Loucy (cell line): ENCODE measurements at regions not wholly inside any gene's neighbourhood (a gene's known extent, or its start where the extent isn't known, plus 50 kb on each side); places are given as distances from the start of the nearest gene placed in this dataset.
A peak's percentile ranks its signal among the peaks of the same experiment; 100 is the strongest.

ENCODE experiments used
- H2AFZ ChIP-seq: fragments of 200-600 bp; sonication (generic); 2 replicates; pipeline ENCODE4 v1.6.0; 2016; ENCODE audit warnings: antibody characterized with exemption, mild to moderate bottlenecking, low read length, moderate library complexity
- H3F3A ChIP-seq: fragments of 200-600 bp; 2 replicates; pipeline ENCODE4 v1.6.0; 2016; ENCODE audit warnings: antibody characterized with exemption, low read depth, mild to moderate bottlenecking
- H3K27me3 ChIP-seq: fragments of 200-600 bp; sonication (generic); 2 replicates; pipeline ENCODE4 v1.6.1; 2014; ENCODE audit warnings: low read length, mild to moderate bottlenecking; ENCODE audit not compliant: insufficient read depth, poor library complexity, severe bottlenecking
- H3K36me3 ChIP-seq: fragments of 200-600 bp; sonication (generic); 2 replicates; pipeline ENCODE4 v1.6.1; 2016; ENCODE audit warnings: low read length; ENCODE audit not compliant: insufficient read depth
- H3K4me1 ChIP-seq: fragments of 200-600 bp; sonication (generic); 2 replicates; pipeline ENCODE4 v1.5.1; 2014; ENCODE audit warnings: low read length, mild to moderate bottlenecking; ENCODE audit not compliant: insufficient read depth, poor library complexity, severe bottlenecking
- H3K4me2 ChIP-seq: fragments of 200-600 bp; sonication (generic); 2 replicates; pipeline ENCODE4 v1.6.0; 2014; ENCODE audit warnings: antibody characterized with exemption, low read length, low read depth, mild to moderate bottlenecking; ENCODE audit not compliant: poor library complexity, severe bottlenecking
- H3K4me3 ChIP-seq: fragments of 200-600 bp; sonication (generic); 2 replicates; pipeline ENCODE4 v1.5.1; 2014; ENCODE audit warnings: low read length, mild to moderate bottlenecking, mixed read lengths; ENCODE audit not compliant: poor library complexity, severe bottlenecking
- H3K79me2 ChIP-seq: fragments of 200-600 bp; sonication (generic); 2 replicates; pipeline ENCODE4 v1.6.1; 2014; ENCODE audit warnings: low read length; ENCODE audit not compliant: insufficient read depth
- H3K9ac ChIP-seq: fragments of 200-600 bp; sonication (generic); 2 replicates; pipeline ENCODE4 v1.6.0; 2014; ENCODE audit warnings: mild to moderate bottlenecking, low read depth, low read length, moderate library complexity; ENCODE audit not compliant: poor library complexity, severe bottlenecking
- H3K9me2 ChIP-seq: fragments of 200-600 bp; sonication (generic); replicated peaks from 2 replicates; pipeline ENCODE4 v1.6.1; 2016; ENCODE audit warnings: low read depth, low read length, mixed read lengths
- H3K9me3 ChIP-seq: fragments of 200-600 bp; sonication (generic); 2 replicates; pipeline ENCODE4 v1.6.1; 2014; ENCODE audit warnings: mild to moderate bottlenecking, antibody characterized with exemption, low read length, low read depth; ENCODE audit not compliant: insufficient read depth
- H4K20me1 ChIP-seq: fragments of 200-600 bp; sonication (generic); 2 replicates; pipeline ENCODE4 v1.6.0; 2014; ENCODE audit warnings: antibody characterized with exemption, low read length, mild to moderate bottlenecking; ENCODE audit not compliant: insufficient read depth, poor library complexity, severe bottlenecking
- CTCF ChIP-seq: fragments of 200-600 bp; sonication (generic); conservative IDR thresholded peaks from 2 replicates; pipeline ENCODE4 v1.5.1; 2014; ENCODE audit warnings: mild to moderate bottlenecking, antibody characterized with exemption, low read length
- EZH2phosphoT487 ChIP-seq: fragments of 200-600 bp; IDR thresholded peaks from 2 replicates; pipeline ENCODE4 v1.6.1; 2018; ENCODE audit warnings: antibody characterized with exemption, mild to moderate bottlenecking, moderate library complexity, borderline replicate concordance

DNA sequence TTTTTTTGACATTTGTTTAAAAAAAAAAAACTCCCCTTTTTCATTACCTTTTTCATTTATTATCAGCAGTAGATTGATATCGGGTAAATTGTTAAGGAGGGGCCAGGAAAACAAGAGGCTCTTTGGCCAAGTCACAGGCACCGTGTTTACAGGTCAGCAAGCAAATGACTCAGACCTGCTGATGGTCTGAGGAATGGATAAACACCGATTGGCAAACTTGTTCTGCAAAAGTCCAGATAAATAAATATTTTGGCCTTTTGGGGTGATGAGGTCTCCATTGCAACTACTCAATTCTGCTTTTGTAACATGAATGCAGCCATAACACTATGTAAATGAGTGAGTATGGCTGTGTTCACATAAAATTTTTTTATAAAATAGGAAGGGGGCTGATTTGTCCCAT, 94.0 kb downstream of the RPS29 start:
- H3K36me3 ChIP-seq, result no peaks in the 10 kb centered on the region
- peaks cover 26% of the 10 kb centered on the region for H3K4me1 ChIP-seq
- no peak overlapping the region for H3K9ac ChIP-seq
- H3F3A ChIP-seq, result 0 out of 2 replicates have a peak, but pooled peaks cover 4% of the 10 kb centered on the region
- no peaks in the 10 kb centered on the region for H3K27me3 ChIP-seq
- no peak overlapping the region for H3K4me2 ChIP-seq
- no peaks in the 10 kb centered on the region for H3K79me2 ChIP-seq
- H4K20me1 ChIP-seq, result no peaks in the 10 kb centered on the region
- no peak overlapping the region for H3K4me3 ChIP-seq
- no peaks in the 10 kb centered on the region for H3K9me3 ChIP-seq
- no peak overlapping the region for H2AFZ ChIP-seq
- H3K9me2 ChIP-seq, result no peaks in the 10 kb centered on the region
- no peak for TF ChIP-seq CTCF
- no peak for TF ChIP-seq EZH2phosphoT487

DNA sequence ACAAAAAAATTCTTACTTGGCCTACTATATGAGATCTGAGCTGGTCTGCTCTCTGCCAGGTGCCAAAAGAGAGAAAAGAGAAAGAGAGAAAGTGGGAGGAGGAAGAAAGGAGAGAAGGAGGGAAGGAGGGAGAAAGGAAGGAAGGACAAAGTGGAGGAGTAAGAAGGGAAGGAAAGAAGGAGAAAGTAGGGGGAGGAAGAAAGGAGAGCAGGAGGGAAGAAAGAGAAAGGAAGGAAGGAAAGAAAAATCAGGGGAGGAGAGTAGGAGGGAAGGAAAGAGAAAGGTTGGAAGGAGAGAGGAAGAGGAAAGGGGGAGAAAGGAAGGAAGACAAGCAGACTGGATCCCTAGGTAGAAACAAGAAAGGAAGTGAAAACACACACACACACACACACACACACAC, 96.8 kb downstream of the RPS29 start:
- TF ChIP-seq EZH2phosphoT487, result no peak
- TF ChIP-seq CTCF, result no peak
- H3K4me3 ChIP-seq, result no peak overlapping the region
- H3K9me3 ChIP-seq, result no peaks in the 10 kb centered on the region
- H3K9me2 ChIP-seq, result no peaks in the 10 kb centered on the region
- no peaks in the 10 kb centered on the region for H4K20me1 ChIP-seq
- H3K36me3 ChIP-seq, result no peaks in the 10 kb centered on the region
- H3K27me3 ChIP-seq, result no peaks in the 10 kb centered on the region
- 0 out of 2 replicates have a peak, but pooled peaks cover under 1% of the 10 kb centered on the region for H3F3A ChIP-seq
- H2AFZ ChIP-seq, result 0 out of 2 replicates have a peak overlapping the region, but pooled peaks have one; percentile 22
- H3K79me2 ChIP-seq, result no peaks in the 10 kb centered on the region
- no peak overlapping the region for H3K4me2 ChIP-seq
- H3K4me1 ChIP-seq, result peaks cover 31% of the 10 kb centered on the region
- H3K9ac ChIP-seq, result no peak overlapping the region

DNA sequence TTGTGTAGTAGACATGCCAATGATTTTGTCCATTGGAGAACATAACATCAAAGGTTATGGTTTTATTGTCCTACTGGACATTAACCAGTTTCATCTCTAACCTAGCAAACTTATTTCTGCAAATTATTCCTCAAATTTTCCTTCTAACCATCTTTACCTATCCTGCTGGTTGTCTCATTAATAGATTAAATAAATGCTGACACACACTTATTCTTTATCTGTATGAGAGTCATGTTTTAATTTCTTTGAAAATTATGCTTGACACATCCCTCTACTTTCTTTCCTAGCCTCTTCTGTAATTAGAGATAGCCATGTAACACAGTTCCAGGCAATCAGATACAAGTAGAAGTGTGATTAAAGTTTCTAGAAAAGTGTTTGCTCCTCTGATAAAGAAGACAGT, 98.9 kb downstream of the RPS29 start:
- H4K20me1 ChIP-seq, result no peaks in the 10 kb centered on the region
- H3K9me2 ChIP-seq, result no peaks in the 10 kb centered on the region
- H3F3A ChIP-seq, result no peaks in the 10 kb centered on the region
- no peaks in the 10 kb centered on the region for H3K9me3 ChIP-seq
- no peak overlapping the region for H3K4me3 ChIP-seq
- no peak overlapping the region for H2AFZ ChIP-seq
- no peaks in the 10 kb centered on the region for H3K79me2 ChIP-seq
- no peak overlapping the region for H3K9ac ChIP-seq
- H3K4me2 ChIP-seq, result no peak overlapping the region
- no peaks in the 10 kb centered on the region for H3K27me3 ChIP-seq
- H3K36me3 ChIP-seq, result no peaks in the 10 kb centered on the region
- no peak for TF ChIP-seq EZH2phosphoT487
- TF ChIP-seq CTCF, result no peak
- peaks cover 35% of the 10 kb centered on the region for H3K4me1 ChIP-seq
